ENCODE measurements at regions not wholly inside any gene's neighbourhood (a gene's known extent, or its start where the extent isn't known, plus 50 kb on each side); places are given as distances from the start of the nearest gene placed in this dataset.

- no peaks in the 10 kb centered on the region for H3K4me1 ChIP-seq (ENCODE audit: control insufficient read depth in 3 of 3, insufficient read depth in 2 of 3, low read depth in 1 of 3, low read length in 2 of 3)
- no peak for DNase-seq
- no peaks in the 10 kb centered on the region for H3K27me3 ChIP-seq (ENCODE audit: control insufficient read depth in 3 of 3, insufficient read depth in 3 of 3, low read length in 3 of 3)
- H3K9me3 ChIP-seq (ENCODE audit: control insufficient read depth in 2 of 2, insufficient read depth in 1 of 2, low read depth in 1 of 2, low read length in 1 of 2): no peaks in the 10 kb centered on the region
- no peak overlapping the region for H3K4me3 ChIP-seq (ENCODE audit: low read depth in 1 of 3, low read length in 3 of 3)
- no peaks in the 10 kb centered on the region for H3K36me3 ChIP-seq (ENCODE audit: control insufficient read depth in 3 of 3, insufficient read depth in 2 of 3, low read depth in 1 of 3, low read length in 3 of 3)
- FAIRE-seq: no peak
- WGBS, 3 donors: 55 to 74% (median 57%) methylated on average over 7 of the region's 7 CpGs
- H3K27ac ChIP-seq (ENCODE audit: low read depth in 1 of 3, low read length in 2 of 3): no peak overlapping the region
Observed at GRCh38 chr7:156209087-156209486, 396.8 kb upstream of the SHH start.

- no peaks in the 10 kb centered on the region for H3K9me3 ChIP-seq (ENCODE audit: control insufficient read depth in 2 of 2, insufficient read depth in 1 of 2, low read depth in 1 of 2, low read length in 1 of 2)
- H3K27ac ChIP-seq (ENCODE audit: low read depth in 1 of 3, low read length in 2 of 3): no peak overlapping the region
- DNase-seq: no peak
- no peak overlapping the region for H3K4me3 ChIP-seq (ENCODE audit: low read depth in 1 of 3, low read length in 3 of 3)
- H3K27me3 ChIP-seq (ENCODE audit: control insufficient read depth in 3 of 3, insufficient read depth in 3 of 3, low read length in 3 of 3): no peaks in the 10 kb centered on the region
- 87 to 89% (median 88%) methylated on average over 6 of the region's 6 CpGs for WGBS, 3 donors
- no peaks in the 10 kb centered on the region for H3K4me1 ChIP-seq (ENCODE audit: control insufficient read depth in 3 of 3, insufficient read depth in 2 of 3, low read depth in 1 of 3, low read length in 2 of 3)
- FAIRE-seq: no peak
- H3K36me3 ChIP-seq (ENCODE audit: control insufficient read depth in 3 of 3, insufficient read depth in 2 of 3, low read depth in 1 of 3, low read length in 3 of 3): no peaks in the 10 kb centered on the region
Observed at GRCh38 chr7:156207306-156207705, 395.0 kb upstream of the SHH start.

- Histone ChIP-seq H3K36me3 (ENCODE audit: control insufficient read depth in 3 of 3, insufficient read depth in 2 of 3, low read depth in 1 of 3, low read length in 3 of 3) (no peaks in the 10 kb centered on the region), H3K27me3 (ENCODE audit: control insufficient read depth in 3 of 3, insufficient read depth in 3 of 3, low read length in 3 of 3) (no peaks in the 10 kb centered on the region), H3K27ac (ENCODE audit: low read depth in 1 of 3, low read length in 2 of 3) (no peak overlapping the region), H3K9me3 (ENCODE audit: control insufficient read depth in 2 of 2, insufficient read depth in 1 of 2, low read depth in 1 of 2, low read length in 1 of 2) (no peaks in the 10 kb centered on the region), H3K4me1 (ENCODE audit: control insufficient read depth in 3 of 3, insufficient read depth in 2 of 3, low read depth in 1 of 3, low read length in 2 of 3) (no peaks in the 10 kb centered on the region), H3K4me3 (ENCODE audit: low read depth in 1 of 3, low read length in 3 of 3) (no peak overlapping the region)
- no peak for DNase-seq
- no peak for FAIRE-seq
- WGBS, 3 donors: 67 to 82% (median 72%) methylated on average over 8 of the region's 8 CpGs
Observed at GRCh38 chr7:156206174-156206573, 393.9 kb upstream of the SHH start.

- WGBS, 3 donors: 86 to 90% (median 88%) methylated on average over 6 of the region's 6 CpGs
- no peak for FAIRE-seq
- DNase-seq: no peak
- Histone ChIP-seq H3K36me3 (ENCODE audit: control insufficient read depth in 3 of 3, insufficient read depth in 2 of 3, low read depth in 1 of 3, low read length in 3 of 3) (no peaks in the 10 kb centered on the region), H3K4me3 (ENCODE audit: low read depth in 1 of 3, low read length in 3 of 3) (no peak overlapping the region), H3K4me1 (ENCODE audit: control insufficient read depth in 3 of 3, insufficient read depth in 2 of 3, low read depth in 1 of 3, low read length in 2 of 3) (no peaks in the 10 kb centered on the region), H3K9me3 (ENCODE audit: control insufficient read depth in 2 of 2, insufficient read depth in 1 of 2, low read depth in 1 of 2, low read length in 1 of 2) (no peaks in the 10 kb centered on the region), H3K27ac (ENCODE audit: low read depth in 1 of 3, low read length in 2 of 3) (no peak overlapping the region), H3K27me3 (ENCODE audit: control insufficient read depth in 3 of 3, insufficient read depth in 3 of 3, low read length in 3 of 3) (no peaks in the 10 kb centered on the region)
Observed at GRCh38 chr7:156204820-156205219, 392.6 kb upstream of the SHH start.

- no peak for FAIRE-seq
- Histone ChIP-seq H3K9me3 (ENCODE audit: control insufficient read depth in 2 of 2, insufficient read depth in 1 of 2, low read depth in 1 of 2, low read length in 1 of 2) (no peaks in the 10 kb centered on the region), H3K4me3 (ENCODE audit: low read depth in 1 of 3, low read length in 3 of 3) (no peak overlapping the region), H3K27me3 (ENCODE audit: control insufficient read depth in 3 of 3, insufficient read depth in 3 of 3, low read length in 3 of 3) (no peaks in the 10 kb centered on the region), H3K4me1 (ENCODE audit: control insufficient read depth in 3 of 3, insufficient read depth in 2 of 3, low read depth in 1 of 3, low read length in 2 of 3) (no peaks in the 10 kb centered on the region), H3K36me3 (ENCODE audit: control insufficient read depth in 3 of 3, insufficient read depth in 2 of 3, low read depth in 1 of 3, low read length in 3 of 3) (no peaks in the 10 kb centered on the region), H3K27ac (ENCODE audit: low read depth in 1 of 3, low read length in 2 of 3) (no peak overlapping the region)
- WGBS, 3 donors: 89 to 94% (median 90%) methylated on average over 10 of the region's 10 CpGs
- DNase-seq: no peak
Observed at GRCh38 chr7:156203923-156204322, 391.7 kb upstream of the SHH start.

- H3K27ac ChIP-seq (ENCODE audit: low read depth in 1 of 3, low read length in 2 of 3): no peak overlapping the region
- no peak overlapping the region for H3K4me3 ChIP-seq (ENCODE audit: low read depth in 1 of 3, low read length in 3 of 3)
- H3K27me3 ChIP-seq (ENCODE audit: control insufficient read depth in 3 of 3, insufficient read depth in 3 of 3, low read length in 3 of 3): no peaks in the 10 kb centered on the region
- WGBS, 3 donors: 77 to 87% (median 81%) methylated on average over 9 of the region's 9 CpGs
- H3K9me3 ChIP-seq (ENCODE audit: control insufficient read depth in 2 of 2, insufficient read depth in 1 of 2, low read depth in 1 of 2, low read length in 1 of 2): no peaks in the 10 kb centered on the region
- H3K4me1 ChIP-seq (ENCODE audit: control insufficient read depth in 3 of 3, insufficient read depth in 2 of 3, low read depth in 1 of 3, low read length in 2 of 3): no peaks in the 10 kb centered on the region
- DNase-seq (no peak), FAIRE-seq (no peak)
- H3K36me3 ChIP-seq (ENCODE audit: control insufficient read depth in 3 of 3, insufficient read depth in 2 of 3, low read depth in 1 of 3, low read length in 3 of 3): no peaks in the 10 kb centered on the region
Observed at GRCh38 chr7:156198277-156198676, 386.0 kb upstream of the SHH start.

- no peak for FAIRE-seq
- DNase-seq: no peak
- Histone ChIP-seq H3K4me3 (ENCODE audit: low read depth in 1 of 3, low read length in 3 of 3) (no peak overlapping the region), H3K4me1 (ENCODE audit: control insufficient read depth in 3 of 3, insufficient read depth in 2 of 3, low read depth in 1 of 3, low read length in 2 of 3) (no peaks in the 10 kb centered on the region), H3K36me3 (ENCODE audit: control insufficient read depth in 3 of 3, insufficient read depth in 2 of 3, low read depth in 1 of 3, low read length in 3 of 3) (no peaks in the 10 kb centered on the region), H3K27ac (ENCODE audit: low read depth in 1 of 3, low read length in 2 of 3) (no peak overlapping the region), H3K27me3 (ENCODE audit: control insufficient read depth in 3 of 3, insufficient read depth in 3 of 3, low read length in 3 of 3) (no peaks in the 10 kb centered on the region), H3K9me3 (ENCODE audit: control insufficient read depth in 2 of 2, insufficient read depth in 1 of 2, low read depth in 1 of 2, low read length in 1 of 2) (no peaks in the 10 kb centered on the region)
- 75 to 85% (median 85%) methylated on average over 13 of the region's 13 CpGs for WGBS, 3 donors
Observed at GRCh38 chr7:156196649-156197048, 384.4 kb upstream of the SHH start.

- Histone ChIP-seq H3K4me1 (ENCODE audit: control insufficient read depth in 3 of 3, insufficient read depth in 2 of 3, low read depth in 1 of 3, low read length in 2 of 3) (no peaks in the 10 kb centered on the region), H3K9me3 (ENCODE audit: control insufficient read depth in 2 of 2, insufficient read depth in 1 of 2, low read depth in 1 of 2, low read length in 1 of 2) (no peaks in the 10 kb centered on the region), H3K4me3 (ENCODE audit: low read depth in 1 of 3, low read length in 3 of 3) (no peak overlapping the region), H3K27ac (ENCODE audit: low read depth in 1 of 3, low read length in 2 of 3) (no peak overlapping the region), H3K36me3 (ENCODE audit: control insufficient read depth in 3 of 3, insufficient read depth in 2 of 3, low read depth in 1 of 3, low read length in 3 of 3) (no peaks in the 10 kb centered on the region), H3K27me3 (ENCODE audit: control insufficient read depth in 3 of 3, insufficient read depth in 3 of 3, low read length in 3 of 3) (no peaks in the 10 kb centered on the region)
- WGBS, 3 donors: 64 to 66% (median 65%) methylated on average over 4 of the region's 4 CpGs
- no peak for FAIRE-seq
- no peak for DNase-seq
Observed at GRCh38 chr7:156195276-156195675, 383.0 kb upstream of the SHH start.

- WGBS, 3 donors: 52 to 60% (median 55%) methylated on average over 11 of the region's 11 CpGs
- no peak for DNase-seq
- H3K9me3 ChIP-seq (ENCODE audit: control insufficient read depth in 2 of 2, insufficient read depth in 1 of 2, low read depth in 1 of 2, low read length in 1 of 2): no peaks in the 10 kb centered on the region
- no peaks in the 10 kb centered on the region for H3K36me3 ChIP-seq (ENCODE audit: control insufficient read depth in 3 of 3, insufficient read depth in 2 of 3, low read depth in 1 of 3, low read length in 3 of 3)
- H3K4me3 ChIP-seq (ENCODE audit: low read depth in 1 of 3, low read length in 3 of 3): no peak overlapping the region
- no peak overlapping the region for H3K27ac ChIP-seq (ENCODE audit: low read depth in 1 of 3, low read length in 2 of 3)
- FAIRE-seq: no peak
- H3K27me3 ChIP-seq (ENCODE audit: control insufficient read depth in 3 of 3, insufficient read depth in 3 of 3, low read length in 3 of 3): no peaks in the 10 kb centered on the region
- no peaks in the 10 kb centered on the region for H3K4me1 ChIP-seq (ENCODE audit: control insufficient read depth in 3 of 3, insufficient read depth in 2 of 3, low read depth in 1 of 3, low read length in 2 of 3)
Observed at GRCh38 chr7:156194813-156195212, 382.6 kb upstream of the SHH start.
